ENCODE measurements at regions not wholly inside any gene's neighbourhood (a gene's known extent, or its start where the extent isn't known, plus 50 kb on each side); places are given as distances from the start of the nearest gene placed in this dataset.

DNA sequence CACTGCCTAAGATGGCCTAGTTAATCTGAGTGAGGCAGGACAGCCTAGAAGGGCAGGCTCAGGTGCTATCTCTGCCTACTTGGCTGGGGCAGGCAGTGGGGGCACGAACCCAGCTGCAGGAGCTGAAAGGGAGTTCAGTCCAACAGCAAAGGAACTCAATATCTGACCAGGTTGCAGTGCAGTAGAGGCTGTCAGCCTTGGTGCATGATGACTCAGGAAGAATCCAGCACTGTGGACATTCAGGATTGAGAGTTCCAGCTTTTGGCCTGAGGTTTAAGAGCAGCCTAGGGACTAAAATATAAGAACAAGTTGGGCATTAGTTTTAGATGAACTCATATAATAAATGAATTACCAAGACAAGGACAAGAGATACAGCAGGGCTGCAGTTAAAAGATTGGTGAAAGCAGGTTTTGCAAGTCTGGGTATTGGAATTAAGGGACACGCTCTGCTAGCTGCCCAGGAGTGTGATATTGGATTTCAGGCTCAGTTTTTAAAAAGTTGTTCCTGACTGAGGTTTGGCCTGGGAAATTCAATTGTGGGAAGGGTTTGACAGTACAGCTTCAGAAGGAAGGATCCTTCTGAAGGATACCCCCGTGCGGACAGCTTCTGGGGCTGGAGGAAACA, 64.7 kb upstream of the ATG10 start:
- TF ChIP-seq POLR2AphosphoS5 (IDR thresholded peaks at IDR 0.05; ENCODE audit: low read depth, low read length) = no peak
- TF ChIP-seq FOXP2 (optimal IDR thresholded peaks at IDR 0.05; ENCODE audit: borderline replicate concordance, extremely low read depth, extremely low read length, insufficient read depth) = no peak
- TF ChIP-seq TAF1 (IDR thresholded peaks at IDR 0.05; ENCODE audit: borderline replicate concordance, insufficient read depth, low read length) = no peak
- no peak for TF ChIP-seq SIN3A (IDR thresholded peaks at IDR 0.05; ENCODE audit: borderline replicate concordance, insufficient read depth, low read length)
- no peak for TF ChIP-seq REST (IDR thresholded peaks at IDR 0.05; ENCODE audit: insufficient read depth in 1 of 2, low read depth in 2 of 2, low read length in 2 of 2)

GRCh38 chr5:81906086-81906485, 65.7 kb upstream of the ATG10 start:
- TF ChIP-seq TAF1 (IDR thresholded peaks at IDR 0.05; ENCODE audit: borderline replicate concordance, insufficient read depth, low read length) (no peak), FOXP2 (optimal IDR thresholded peaks at IDR 0.05; ENCODE audit: borderline replicate concordance, extremely low read depth, extremely low read length, insufficient read depth) (no peak), REST (IDR thresholded peaks at IDR 0.05; ENCODE audit: insufficient read depth in 1 of 2, low read depth in 2 of 2, low read length in 2 of 2) (no peak), SIN3A (IDR thresholded peaks at IDR 0.05; ENCODE audit: borderline replicate concordance, insufficient read depth, low read length) (no peak), POLR2AphosphoS5 (IDR thresholded peaks at IDR 0.05; ENCODE audit: low read depth, low read length) (no peak)

- TF ChIP-seq TAF1 (IDR thresholded peaks at IDR 0.05; ENCODE audit: borderline replicate concordance, insufficient read depth, low read length) = no peak
- no peak for TF ChIP-seq FOXP2 (optimal IDR thresholded peaks at IDR 0.05; ENCODE audit: borderline replicate concordance, extremely low read depth, extremely low read length, insufficient read depth)
- no peak for TF ChIP-seq REST (IDR thresholded peaks at IDR 0.05; ENCODE audit: insufficient read depth in 1 of 2, low read depth in 2 of 2, low read length in 2 of 2)
- TF ChIP-seq SIN3A (IDR thresholded peaks at IDR 0.05; ENCODE audit: borderline replicate concordance, insufficient read depth, low read length) = no peak
- TF ChIP-seq POLR2AphosphoS5 (IDR thresholded peaks at IDR 0.05; ENCODE audit: low read depth, low read length) = no peak
Measured at GRCh38 chr5:81904861-81905260, 67.0 kb upstream of the ATG10 start.

DNA sequence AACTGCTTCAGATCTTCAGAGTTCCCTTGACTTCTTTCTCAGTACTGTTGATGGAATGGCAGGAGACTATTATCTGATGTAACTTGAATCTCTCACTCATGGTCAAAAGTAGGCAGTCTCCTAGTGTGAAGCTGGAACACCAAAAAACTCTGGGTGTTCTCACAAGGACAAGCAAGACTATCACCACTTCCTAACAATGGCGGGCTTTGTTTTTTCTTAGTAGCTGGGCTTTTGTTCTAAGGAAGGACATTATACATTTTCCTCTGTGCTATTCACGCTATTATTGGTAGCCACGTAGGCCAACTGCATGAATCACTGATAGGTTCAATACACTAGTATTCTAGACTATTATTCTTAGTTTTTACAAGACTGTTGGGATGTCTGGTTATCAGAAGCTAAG, 67.7 kb upstream of the ATG10 start:
- TF ChIP-seq TAF1 (IDR thresholded peaks at IDR 0.05; ENCODE audit: borderline replicate concordance, insufficient read depth, low read length) = no peak
- no peak for TF ChIP-seq FOXP2 (optimal IDR thresholded peaks at IDR 0.05; ENCODE audit: borderline replicate concordance, extremely low read depth, extremely low read length, insufficient read depth)
- TF ChIP-seq REST (IDR thresholded peaks at IDR 0.05; ENCODE audit: insufficient read depth in 1 of 2, low read depth in 2 of 2, low read length in 2 of 2) = no peak
- no peak for TF ChIP-seq POLR2AphosphoS5 (IDR thresholded peaks at IDR 0.05; ENCODE audit: low read depth, low read length)
- TF ChIP-seq SIN3A (IDR thresholded peaks at IDR 0.05; ENCODE audit: borderline replicate concordance, insufficient read depth, low read length) = no peak

Measured in PFSK-1 (cell line).